ENCODE measurements at regions not wholly inside any gene's neighbourhood (a gene's known extent, or its start where the extent isn't known, plus 50 kb on each side); places are given as distances from the start of the nearest gene placed in this dataset.

GRCh38 chr4:134078230-134078914, 123.2 kb downstream of the PABPC4L start:
- TF ChIP-seq POLR2A (IDR thresholded peaks at IDR 0.05) (no peak), CTCF (IDR thresholded peaks at IDR 0.05) (no peak)

Data from breast epithelium (tissue), 3 donors.